H1 (cell line): ENCODE measurements at regions not wholly inside any gene's neighbourhood (a gene's known extent, or its start where the extent isn't known, plus 50 kb on each side); places are given as distances from the start of the nearest gene placed in this dataset.

Experiments used
- CEBPB ChIP-seq: IDR thresholded peaks from 2 replicates; pipeline ENCODE4 v1.6.1; 2012; ENCODE audit warnings: low read depth, low read length
- CTCF ChIP-seq, 3 experiments: IDR thresholded peaks; 1 replicate in 2 of 3; 2 replicates in 1 of 3; pipeline versions ENCODE4 v1.5.1 to v1.6.1; 2011; ENCODE audit warnings: low read length in 3 of 3, mild to moderate bottlenecking in 3 of 3, inconsistent platforms in 2 of 3, low read depth in 1 of 3, moderate library complexity in 1 of 3; ENCODE audit not compliant: insufficient read depth in 1 of 3; ENCODE audit errors: control extremely low read depth in 1 of 3
- EZH2 ChIP-seq: fragments of 200-600 bp; sonication (generic); IDR thresholded peaks from 2 replicates; pipeline ENCODE4 v1.7.1; 2012; ENCODE audit warnings: low read depth, mild to moderate bottlenecking, moderate library complexity, low read length, inconsistent platforms; ENCODE audit not compliant: severe bottlenecking
- MAX ChIP-seq: IDR thresholded peaks from 2 replicates; pipeline ENCODE4 v1.6.1; 2012; ENCODE audit warnings: inconsistent platforms
- POLR2AphosphoS5 ChIP-seq: IDR thresholded peaks from 2 replicates; pipeline ENCODE4 v1.6.1; 2011; ENCODE audit warnings: low read depth, low read length
- TCF12 ChIP-seq: IDR thresholded peaks from 2 replicates; pipeline ENCODE4 v1.6.1; 2011; ENCODE audit warnings: low read depth, mild to moderate bottlenecking, low read length

GRCh38 chr18:44107187-44107586 is 573.5 kb upstream of the SETBP1 start:
- TF ChIP-seq POLR2AphosphoS5 (no peak), EZH2 (no peak), CEBPB (no peak), CTCF (IDR thresholded peaks at IDR 0.05; ENCODE audit: control extremely low read depth in 1 of 3, insufficient read depth in 1 of 3, low read depth in 1 of 3, low read length in 3 of 3) (no peak), MAX (no peak), TCF12 (no peak)
